MM.1S (cell line): ENCODE measurements at regions not wholly inside any gene's neighbourhood (a gene's known extent, or its start where the extent isn't known, plus 50 kb on each side); places are given as distances from the start of the nearest gene placed in this dataset.

Experiments
- DNase-seq: peaks from one replicate; pipeline ENCODE4 v3.0.0-alpha.2; 2015
- H2AFZ ChIP-seq: fragments of 300-600 bp; sonication (generic); 2 replicates; pipeline ENCODE4 v1.6.0; 2016; ENCODE audit warnings: antibody characterized with exemption, low read length
- H3F3A ChIP-seq: fragments of 300-600 bp; sonication (generic); 2 replicates; pipeline ENCODE4 v1.6.1; 2016; ENCODE audit warnings: mild to moderate bottlenecking, antibody characterized with exemption, low read length, moderate library complexity, mixed read lengths; ENCODE audit not compliant: insufficient read depth
- H3K27ac ChIP-seq: fragments of 300-600 bp; sonication (generic); 2 replicates; pipeline ENCODE4 v1.5.1; 2016; ENCODE audit warnings: mild to moderate bottlenecking, low read length
- H3K27me3 ChIP-seq: fragments of 300-600 bp; sonication (generic); replicated peaks from 2 replicates; pipeline ENCODE4 v1.6.0; 2016; ENCODE audit warnings: low read length; ENCODE audit not compliant: insufficient read depth
- H3K36me3 ChIP-seq: fragments of 300-600 bp; sonication (generic); replicated peaks from 2 replicates; pipeline ENCODE4 v1.6.1; 2016; ENCODE audit warnings: mild to moderate bottlenecking, low read length, mixed read lengths; ENCODE audit not compliant: insufficient read depth
- H3K4me1 ChIP-seq: fragments of 300-600 bp; sonication (generic); 2 replicates; pipeline ENCODE4 v1.6.1; 2016; ENCODE audit warnings: low read length, mixed read lengths
- H3K4me2 ChIP-seq: fragments of 300-600 bp; sonication (generic); 2 replicates; pipeline ENCODE4 v1.6.0; 2016; ENCODE audit warnings: low read depth, low read length
- H3K4me3 ChIP-seq: fragments of 300-600 bp; sonication (generic); 2 replicates; pipeline ENCODE4 v1.5.1; 2016; ENCODE audit warnings: low read length, mixed read lengths
- H3K79me2 ChIP-seq: fragments of 300-600 bp; sonication (generic); 2 replicates; pipeline ENCODE4 v1.6.1; 2016; ENCODE audit warnings: mixed run types, low read length, mixed read lengths
- H3K9ac ChIP-seq: fragments of 300-600 bp; sonication (generic); 2 replicates; pipeline ENCODE4 v1.6.1; 2016; ENCODE audit warnings: low read length, mixed read lengths
- H3K9me2 ChIP-seq: fragments of 300-600 bp; sonication (generic); replicated peaks from 2 replicates; pipeline ENCODE4 v1.6.1; 2016; ENCODE audit warnings: mild to moderate bottlenecking, low read length, mixed read lengths; ENCODE audit not compliant: insufficient read depth
- H3K9me3 ChIP-seq: fragments of 300-600 bp; sonication (generic); replicated peaks from 2 replicates; pipeline ENCODE4 v1.6.1; 2016; ENCODE audit warnings: mild to moderate bottlenecking, low read length, mixed read lengths; ENCODE audit not compliant: insufficient read depth
- H4K20me1 ChIP-seq: fragments of 300-600 bp; sonication (generic); 2 replicates; pipeline ENCODE4 v1.6.1; 2016; ENCODE audit warnings: mild to moderate bottlenecking, low read length, moderate library complexity, mixed read lengths; ENCODE audit not compliant: insufficient read depth
- EZH2 ChIP-seq: fragments of 300-600 bp; sonication (generic); optimal IDR thresholded peaks from 2 replicates; pipeline ENCODE3; 2017; ENCODE audit warnings: low read depth, mild to moderate bottlenecking, antibody characterized with exemption, low read length, mixed read lengths
- EZH2phosphoT487 ChIP-seq: fragments of 300-600 bp; sonication (generic); IDR thresholded peaks from 2 replicates; pipeline ENCODE4 v1.6.1; 2018; ENCODE audit warnings: antibody characterized with exemption, low read length
- TF ChIP-seq, protein P1 (sequence below): fragments of 300-600 bp; sonication (generic); IDR thresholded peaks from 2 replicates; pipeline ENCODE4 v1.5.1; 2016; ENCODE audit warnings: antibody characterized with exemption, low read length, mixed read lengths

DNA sequence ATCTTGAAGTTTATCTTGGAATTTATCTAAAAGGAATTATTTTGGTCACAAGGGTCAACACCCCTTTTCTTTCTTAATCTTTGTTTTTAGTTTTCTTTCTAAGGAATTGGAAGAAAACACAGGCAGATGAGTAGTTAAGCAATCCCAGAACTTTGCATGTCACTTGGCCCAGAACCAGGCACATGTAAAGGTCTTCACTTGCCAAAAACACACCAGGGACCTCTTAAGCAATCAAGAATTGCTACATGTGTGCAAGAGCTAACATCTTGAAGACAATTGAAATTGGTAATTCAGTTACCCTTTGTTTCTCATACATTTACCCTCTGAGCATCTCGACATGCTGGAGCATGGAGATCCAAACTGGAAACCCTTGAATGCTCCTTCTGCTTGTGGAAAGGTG, 114.2 kb downstream of the ZC3H11B start:
- Histone ChIP-seq H4K20me1 (no peaks in the 10 kb centered on the region), H3K27ac (no peak overlapping the region), H3F3A (no peaks in the 10 kb centered on the region), H2AFZ (no peak overlapping the region), H3K4me1 (0 out of 2 replicates have a peak, but pooled peaks cover 3% of the 10 kb centered on the region), H3K27me3 (no peaks in the 10 kb centered on the region), H3K36me3 (no peaks in the 10 kb centered on the region), H3K9ac (no peak overlapping the region), H3K79me2 (no peaks in the 10 kb centered on the region), H3K9me3 (no peaks in the 10 kb centered on the region), H3K4me3 (no peak overlapping the region), H3K9me2 (no peaks in the 10 kb centered on the region), H3K4me2 (no peak overlapping the region)
- no peak for TF ChIP-seq EZH2
- TF ChIP-seq, protein P1, sequence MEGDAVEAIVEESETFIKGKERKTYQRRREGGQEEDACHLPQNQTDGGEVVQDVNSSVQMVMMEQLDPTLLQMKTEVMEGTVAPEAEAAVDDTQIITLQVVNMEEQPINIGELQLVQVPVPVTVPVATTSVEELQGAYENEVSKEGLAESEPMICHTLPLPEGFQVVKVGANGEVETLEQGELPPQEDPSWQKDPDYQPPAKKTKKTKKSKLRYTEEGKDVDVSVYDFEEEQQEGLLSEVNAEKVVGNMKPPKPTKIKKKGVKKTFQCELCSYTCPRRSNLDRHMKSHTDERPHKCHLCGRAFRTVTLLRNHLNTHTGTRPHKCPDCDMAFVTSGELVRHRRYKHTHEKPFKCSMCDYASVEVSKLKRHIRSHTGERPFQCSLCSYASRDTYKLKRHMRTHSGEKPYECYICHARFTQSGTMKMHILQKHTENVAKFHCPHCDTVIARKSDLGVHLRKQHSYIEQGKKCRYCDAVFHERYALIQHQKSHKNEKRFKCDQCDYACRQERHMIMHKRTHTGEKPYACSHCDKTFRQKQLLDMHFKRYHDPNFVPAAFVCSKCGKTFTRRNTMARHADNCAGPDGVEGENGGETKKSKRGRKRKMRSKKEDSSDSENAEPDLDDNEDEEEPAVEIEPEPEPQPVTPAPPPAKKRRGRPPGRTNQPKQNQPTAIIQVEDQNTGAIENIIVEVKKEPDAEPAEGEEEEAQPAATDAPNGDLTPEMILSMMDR, result no peak
- TF ChIP-seq EZH2phosphoT487, result no peak
- DNase-seq, result no peak

DNA sequence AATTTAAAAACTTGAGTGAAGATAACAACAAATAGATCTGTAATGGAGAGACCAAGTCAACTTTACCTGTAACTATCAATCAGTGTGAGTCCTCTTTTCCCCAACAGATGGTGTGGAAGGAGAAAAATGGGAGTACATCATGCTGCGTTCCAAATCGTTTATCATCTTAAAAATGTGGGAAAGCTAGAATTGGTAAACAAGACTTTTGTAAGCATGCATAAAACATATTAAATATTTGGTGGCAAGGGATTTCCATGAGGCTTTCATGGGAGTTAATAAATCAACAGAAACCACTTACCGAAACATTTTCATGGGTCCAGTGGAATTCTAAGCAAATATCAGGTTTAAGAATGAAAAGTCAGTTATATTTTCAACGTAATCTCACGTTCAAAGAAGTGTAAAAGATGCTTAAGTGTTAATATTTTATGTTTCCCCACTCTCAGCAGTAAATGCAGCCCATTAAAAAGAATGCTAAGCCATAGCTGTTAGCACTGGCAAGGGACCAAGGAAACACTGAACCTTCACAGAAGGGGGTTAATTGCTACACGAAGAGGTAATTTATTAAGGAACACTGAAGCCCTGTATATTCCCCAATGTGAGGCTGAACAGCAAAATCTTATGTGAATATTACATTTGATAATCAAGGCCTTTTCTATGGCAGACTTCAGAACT, 117.0 kb downstream of the ZC3H11B start:
- no peaks in the 10 kb centered on the region for H3K79me2 ChIP-seq
- DNase-seq, result no peak
- no peaks in the 10 kb centered on the region for H3K36me3 ChIP-seq
- no peaks in the 10 kb centered on the region for H3K9me3 ChIP-seq
- no peak overlapping the region for H3K4me2 ChIP-seq
- H3K9ac ChIP-seq, result no peak overlapping the region
- H2AFZ ChIP-seq, result no peak overlapping the region
- no peaks in the 10 kb centered on the region for H3K27me3 ChIP-seq
- H3K9me2 ChIP-seq, result no peaks in the 10 kb centered on the region
- H3K4me1 ChIP-seq, result 0 out of 2 replicates have a peak, but pooled peaks cover 3% of the 10 kb centered on the region
- no peak for TF ChIP-seq EZH2
- no peaks in the 10 kb centered on the region for H4K20me1 ChIP-seq
- H3K27ac ChIP-seq, result no peak overlapping the region
- no peaks in the 10 kb centered on the region for H3F3A ChIP-seq
- no peak overlapping the region for H3K4me3 ChIP-seq

DNA sequence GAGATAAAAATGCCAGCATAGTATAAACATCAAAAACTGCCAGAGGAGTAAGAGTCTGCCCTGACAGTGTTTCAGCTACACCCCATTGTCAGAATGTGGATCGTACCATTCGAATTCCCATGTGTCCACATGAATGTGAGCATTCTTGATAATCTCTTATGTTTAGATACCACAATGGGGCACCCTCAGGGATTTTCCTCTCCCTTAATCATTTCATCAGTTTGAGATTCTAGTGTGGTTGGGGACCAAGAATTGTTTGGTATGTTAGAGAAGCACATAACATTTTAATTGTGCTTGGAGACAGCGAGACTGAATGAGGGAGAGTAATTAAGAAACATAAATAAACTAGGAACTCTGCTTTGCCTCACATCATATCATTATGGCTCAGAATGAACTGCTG, 120.2 kb downstream of the ZC3H11B start:
- H3F3A ChIP-seq, result no peaks in the 10 kb centered on the region
- no peak overlapping the region for H2AFZ ChIP-seq
- no peak overlapping the region for H3K4me3 ChIP-seq
- no peaks in the 10 kb centered on the region for H3K27me3 ChIP-seq
- no peaks in the 10 kb centered on the region for H4K20me1 ChIP-seq
- H3K4me1 ChIP-seq, result 0 out of 2 replicates have a peak, but pooled peaks cover 3% of the 10 kb centered on the region
- TF ChIP-seq EZH2, result no peak
- TF ChIP-seq, protein P1, result no peak
- TF ChIP-seq EZH2phosphoT487, result no peak
- H3K9ac ChIP-seq, result no peak overlapping the region
- no peaks in the 10 kb centered on the region for H3K9me2 ChIP-seq
- no peak overlapping the region for H3K27ac ChIP-seq
- no peak overlapping the region for H3K4me2 ChIP-seq
- DNase-seq, result no peak
- no peaks in the 10 kb centered on the region for H3K36me3 ChIP-seq
- H3K9me3 ChIP-seq, result no peaks in the 10 kb centered on the region
- no peaks in the 10 kb centered on the region for H3K79me2 ChIP-seq

DNA sequence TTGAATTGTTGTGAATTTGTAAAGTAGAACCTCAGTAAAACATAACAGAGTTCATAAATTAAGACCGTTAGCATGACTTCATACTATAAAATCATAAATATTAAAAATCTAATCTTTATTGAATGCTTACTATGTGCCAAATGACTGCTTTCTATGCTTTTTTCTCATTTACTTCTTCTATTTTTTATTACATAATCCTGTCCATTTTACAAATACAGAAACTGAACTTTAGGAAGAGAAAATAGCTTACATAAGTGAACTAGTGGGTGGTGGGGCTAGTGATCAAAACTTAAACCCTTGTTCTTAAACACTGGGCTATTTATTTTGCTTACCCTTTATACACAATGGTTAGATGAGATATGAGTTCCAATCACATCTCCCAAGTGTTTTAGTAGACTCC, 122.3 kb downstream of the ZC3H11B start:
- H3K4me3 ChIP-seq, result no peak overlapping the region
- no peaks in the 10 kb centered on the region for H3K9me3 ChIP-seq
- 0 out of 2 replicates have a peak, but pooled peaks cover 3% of the 10 kb centered on the region for H3K4me1 ChIP-seq
- no peak overlapping the region for H3K27ac ChIP-seq
- H2AFZ ChIP-seq, result no peak overlapping the region
- TF ChIP-seq EZH2, result no peak
- no peak for TF ChIP-seq EZH2phosphoT487
- TF ChIP-seq, protein P1, result no peak
- no peaks in the 10 kb centered on the region for H3F3A ChIP-seq
- H4K20me1 ChIP-seq, result no peaks in the 10 kb centered on the region
- H3K27me3 ChIP-seq, result no peaks in the 10 kb centered on the region
- no peaks in the 10 kb centered on the region for H3K79me2 ChIP-seq
- no peak overlapping the region for H3K4me2 ChIP-seq
- no peaks in the 10 kb centered on the region for H3K36me3 ChIP-seq
- no peak overlapping the region for H3K9ac ChIP-seq
- no peaks in the 10 kb centered on the region for H3K9me2 ChIP-seq
- DNase-seq, result no peak
